Body of pancreas (tissue), 4 donors: ENCODE measurements at regions not wholly inside any gene's neighbourhood (a gene's known extent, or its start where the extent isn't known, plus 50 kb on each side); places are given as distances from the start of the nearest gene placed in this dataset.

Source experiments
- ATAC-seq: fragments of 150-250 bp; one replicate; pipeline ENCODE4 v1.9.1; 2016
- DNase-seq, 4 donors: peaks; one replicate each; pipeline ENCODE4 v3.0.0-alpha.2; 2019
- H3K27ac ChIP-seq, 4 donors: fragments of 200-600 bp; sonication (generic); 1 replicate in 3 of 4; 2 replicates in 1 of 4; pipeline versions ENCODE4 v1.5.1 to v1.6.1; 2016 to 2019; ENCODE audit warnings: mild to moderate bottlenecking in 1 of 4, mixed read lengths in 1 of 4, moderate library complexity in 1 of 4
- H3K27me3 ChIP-seq, 2 donors: fragments of 200-600 bp; sonication (generic); one replicate each; pipeline ENCODE4 v1.6.0; 2016; ENCODE audit warnings: mild to moderate bottlenecking in 1 of 2
- H3K36me3 ChIP-seq, 2 donors: fragments of 200-600 bp; sonication (generic); replicated peaks in 1 of 2; 2 replicates each; pipeline ENCODE4 v1.5.1; 2016; ENCODE audit warnings: low read depth in 2 of 2; ENCODE audit not compliant: insufficient read depth in 1 of 2
- H3K4me1 ChIP-seq: fragments of 200-600 bp; sonication (generic); one replicate; pipeline ENCODE4 v1.6.0; 2016
- H3K4me3 ChIP-seq, 2 donors: fragments of 200-600 bp; sonication (generic); 1 replicate in 1 of 2; 2 replicates in 1 of 2; pipeline ENCODE4 v1.5.1; 2016 to 2019
- H3K9me3 ChIP-seq, 3 donors: fragments of 200-600 bp; sonication (generic); 1 replicate in 2 of 3; 2 replicates in 1 of 3; pipeline ENCODE4 v1.5.1; 2016
- POLR2A ChIP-seq, 3 donors: fragments of 450-650 bp; IDR thresholded peaks; one replicate each; pipeline ENCODE4 v1.6.1; 2016; ENCODE audit warnings: antibody characterized with exemption in 3 of 3, mild to moderate bottlenecking in 2 of 3
- WGBS, 2 donors: methylation state at CpG; one replicate each; pipeline ENCODE4 v1.1.5; 2017; 5-methylcytosine and 5-hydroxymethylcytosine counted together
- intact Hi-C: fragments of 100-400 bp; cut with DNase I; formaldehyde crosslinking; loops from one replicate; pipeline ENCODE4 v1.15.1; 2023
- TF ChIP-seq, protein P1 (sequence below), 7 experiments: fragments of 450-650 bp in 4 of 7; fragments of 200-600 bp in 3 of 7; sonication (generic) in 3 of 7; IDR thresholded peaks; one replicate each; pipeline ENCODE4 v1.5.1; 2016 to 2019; ENCODE audit warnings: antibody characterized with exemption in 7 of 7

DNA sequence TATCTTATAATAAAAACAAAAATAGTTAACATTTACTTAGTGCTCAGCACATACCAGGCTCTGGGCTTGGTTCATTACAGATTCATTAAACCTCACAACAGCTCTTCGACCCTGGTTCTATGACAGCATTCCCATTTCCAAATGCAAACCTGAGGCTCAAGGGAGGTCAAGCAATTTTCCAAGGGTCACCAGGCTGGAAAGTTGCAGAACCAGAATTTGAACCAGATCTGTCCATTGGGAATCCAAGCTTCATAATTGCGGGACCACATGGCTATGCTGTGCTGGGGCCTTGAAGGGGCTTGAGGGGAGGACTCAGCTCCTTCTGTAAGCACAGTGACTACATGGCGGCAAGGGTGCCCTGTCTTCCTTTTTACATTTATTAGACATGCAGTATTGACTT is 197.3 kb upstream of the LNX1 start:
- intact Hi-C loops = no loop called here
- Histone ChIP-seq H3K27ac (no peak overlapping the region), H3K9me3 (no peaks in the 10 kb centered on the region), H3K4me1 (no peaks in the 10 kb centered on the region), H3K4me3 (no peak overlapping the region), H3K27me3 (no peaks in the 10 kb centered on the region), H3K36me3 (no peaks in the 10 kb centered on the region)
- WGBS, 2 donors = 88 to 89% methylated on average over 3 of the region's 3 CpGs
- no peak for ATAC-seq
- no peak for TF ChIP-seq POLR2A (IDR thresholded peaks at IDR 0.05)
- TF ChIP-seq, protein P1, sequence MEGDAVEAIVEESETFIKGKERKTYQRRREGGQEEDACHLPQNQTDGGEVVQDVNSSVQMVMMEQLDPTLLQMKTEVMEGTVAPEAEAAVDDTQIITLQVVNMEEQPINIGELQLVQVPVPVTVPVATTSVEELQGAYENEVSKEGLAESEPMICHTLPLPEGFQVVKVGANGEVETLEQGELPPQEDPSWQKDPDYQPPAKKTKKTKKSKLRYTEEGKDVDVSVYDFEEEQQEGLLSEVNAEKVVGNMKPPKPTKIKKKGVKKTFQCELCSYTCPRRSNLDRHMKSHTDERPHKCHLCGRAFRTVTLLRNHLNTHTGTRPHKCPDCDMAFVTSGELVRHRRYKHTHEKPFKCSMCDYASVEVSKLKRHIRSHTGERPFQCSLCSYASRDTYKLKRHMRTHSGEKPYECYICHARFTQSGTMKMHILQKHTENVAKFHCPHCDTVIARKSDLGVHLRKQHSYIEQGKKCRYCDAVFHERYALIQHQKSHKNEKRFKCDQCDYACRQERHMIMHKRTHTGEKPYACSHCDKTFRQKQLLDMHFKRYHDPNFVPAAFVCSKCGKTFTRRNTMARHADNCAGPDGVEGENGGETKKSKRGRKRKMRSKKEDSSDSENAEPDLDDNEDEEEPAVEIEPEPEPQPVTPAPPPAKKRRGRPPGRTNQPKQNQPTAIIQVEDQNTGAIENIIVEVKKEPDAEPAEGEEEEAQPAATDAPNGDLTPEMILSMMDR (IDR thresholded peaks at IDR 0.05) = no peak
- DNase-seq = no peak

GRCh38 chr4:53788011-53788410 is 196.7 kb upstream of the LNX1 start:
- Histone ChIP-seq H3K4me3 (no peak overlapping the region), H3K36me3 (no peaks in the 10 kb centered on the region), H3K4me1 (no peaks in the 10 kb centered on the region), H3K27ac (no peak overlapping the region), H3K9me3 (no peaks in the 10 kb centered on the region), H3K27me3 (no peaks in the 10 kb centered on the region)
- WGBS, 2 donors = 65 to 76% methylated on average over 3 of the region's 3 CpGs
- TF ChIP-seq, protein P1 (IDR thresholded peaks at IDR 0.05) = no peak
- TF ChIP-seq POLR2A (IDR thresholded peaks at IDR 0.05) = no peak
- ATAC-seq (no peak), DNase-seq (no peak)
- intact Hi-C loops = no loop called here

- H3K27me3 ChIP-seq = no peaks in the 10 kb centered on the region
- WGBS, 2 donors = 47 to 61% methylated on average over 4 of the region's 4 CpGs
- no peaks in the 10 kb centered on the region for H3K36me3 ChIP-seq
- no peaks in the 10 kb centered on the region for H3K4me1 ChIP-seq
- intact Hi-C loops = no loop called here
- ATAC-seq (peak; percentile 15), DNase-seq (peak in 1 of 4 donors; percentile 10)
- no peak overlapping the region for H3K4me3 ChIP-seq
- H3K27ac ChIP-seq = no peak overlapping the region
- no peaks in the 10 kb centered on the region for H3K9me3 ChIP-seq
- TF ChIP-seq POLR2A (IDR thresholded peaks at IDR 0.05) = no peak
- TF ChIP-seq, protein P1 (IDR thresholded peaks at IDR 0.05) = no peak
Measured at GRCh38 chr4:53786632-53787031, 195.3 kb upstream of the LNX1 start.

- no peaks in the 10 kb centered on the region for H3K27me3 ChIP-seq
- no peak overlapping the region for H3K27ac ChIP-seq
- no peaks in the 10 kb centered on the region for H3K4me1 ChIP-seq
- intact Hi-C loops = no loop called here
- DNase-seq (no peak), ATAC-seq (no peak)
- no peaks in the 10 kb centered on the region for H3K9me3 ChIP-seq
- H3K36me3 ChIP-seq = no peaks in the 10 kb centered on the region
- H3K4me3 ChIP-seq = no peak overlapping the region
- WGBS, 2 donors = 75 to 82% methylated on average over 6 of the region's 6 CpGs
- no peak for TF ChIP-seq POLR2A (IDR thresholded peaks at IDR 0.05)
- TF ChIP-seq, protein P1 (IDR thresholded peaks at IDR 0.05) = no peak
Measured at GRCh38 chr4:53785996-53786395, 194.7 kb upstream of the LNX1 start.

GRCh38 chr4:53784112-53784511 is 192.8 kb upstream of the LNX1 start:
- H3K9me3 ChIP-seq = no peaks in the 10 kb centered on the region
- H3K27ac ChIP-seq = no peak overlapping the region
- 91 to 99% methylated on average over 3 of the region's 3 CpGs for WGBS, 2 donors
- DNase-seq = no peak
- no peaks in the 10 kb centered on the region for H3K4me1 ChIP-seq
- no peak for ATAC-seq
- TF ChIP-seq POLR2A (IDR thresholded peaks at IDR 0.05) = no peak
- TF ChIP-seq, protein P1 (IDR thresholded peaks at IDR 0.05) = no peak
- H3K36me3 ChIP-seq = no peaks in the 10 kb centered on the region
- no peak overlapping the region for H3K4me3 ChIP-seq
- H3K27me3 ChIP-seq = no peaks in the 10 kb centered on the region
- intact Hi-C loops = no loop called here
